GM12875 (cell line): ENCODE measurements at regions not wholly inside any gene's neighbourhood (a gene's known extent, or its start where the extent isn't known, plus 50 kb on each side); places are given as distances from the start of the nearest gene placed in this dataset.

Source experiments
- H3K4me3 ChIP-seq: one replicate; pipeline ENCODE4 v1.5.1; 2011; ENCODE audit warnings: low read depth, low read length, control low read depth
- CTCF ChIP-seq: IDR thresholded peaks from 2 replicates; pipeline ENCODE4 v1.5.1; 2011; ENCODE audit warnings: low read depth, mild to moderate bottlenecking, control low read depth, inconsistent platforms, low read length, moderate library complexity, borderline replicate concordance; ENCODE audit not compliant: insufficient read depth

GRCh38 chr6:104349191-104349590 is 510.5 kb downstream of the HACE1 start:
- no peak overlapping the region for H3K4me3 ChIP-seq
- TF ChIP-seq CTCF, result no peak

- H3K4me3 ChIP-seq, result no peak overlapping the region
- no peak for TF ChIP-seq CTCF
Observed at GRCh38 chr6:104344223-104344622, 515.5 kb downstream of the HACE1 start.

GRCh38 chr6:104332364-104332763 is 527.4 kb downstream of the HACE1 start:
- TF ChIP-seq CTCF, result no peak
- H3K4me3 ChIP-seq, result no peak overlapping the region

GRCh38 chr6:104326173-104327001 is 533.3 kb downstream of the HACE1 start:
- no peak overlapping the region for H3K4me3 ChIP-seq
- no peak for TF ChIP-seq CTCF

GRCh38 chr6:104325341-104326172 is 534.2 kb downstream of the HACE1 start:
- TF ChIP-seq CTCF, result peak; percentile 43; the same call in 1 of the 2 replicates
- no peak overlapping the region for H3K4me3 ChIP-seq

GRCh38 chr6:104324301-104324700 is 535.4 kb downstream of the HACE1 start:
- no peak overlapping the region for H3K4me3 ChIP-seq
- no peak for TF ChIP-seq CTCF
